HCT116 (cell line): ENCODE measurements at regions not wholly inside any gene's neighbourhood (a gene's known extent, or its start where the extent isn't known, plus 50 kb on each side); places are given as distances from the start of the nearest gene placed in this dataset.

Experiments
- ATAC-seq: fragments of 200-7000 bp; cut with Tn5 transposase; 2 replicates; pipeline ENCODE4 v1.9.1; 2020; ENCODE audit warnings: mild to moderate bottlenecking, moderate library complexity
- BruUV-seq: library from RNA; stranded (reverse); fragments of 400-500 nt; replicated peaks from 2 replicates; lab custom pipeline; 2021; lab: Mats Ljungman, UMichigan
- CTCF ChIA-PET: fragments of 300-600 bp; sonication (Branson Sonifier 250); formaldehyde crosslinking; loops from one replicate; lab custom pipeline; 2021; ENCODE audit warnings: antibody characterized with exemption; lab: Charles Lee
- POLR2A ChIA-PET: fragments of 300-600, 350-600 bp; sonication (Branson Sonifier 250); formaldehyde crosslinking; loops from one replicate; lab custom pipeline; 2021; ENCODE audit warnings: antibody characterized with exemption; lab: Charles Lee
- RAD21 ChIA-PET, 2 experiments: fragments of 300-600 bp; sonication (Branson Sonifier 250); formaldehyde crosslinking; loops; one replicate each; lab custom pipeline; 2023; ENCODE audit warnings: low total read pairs in 2 of 2; ENCODE audit not compliant: uncharacterized antibody in 2 of 2, unreplicated experiment in 2 of 2, low non-redundant PET in 1 of 2; lab: Charles Lee
- DNase-seq: peaks from one replicate; pipeline ENCODE4 v3.0.0-alpha.2; 2010; ENCODE audit warnings: low read depth, low spot score
- H2AFZ ChIP-seq: fragments of 200-600 bp; shearing (Covaris generic), sonication (generic); 2 replicates; pipeline ENCODE4 v1.6.1; 2017; ENCODE audit warnings: low read depth, mixed run types, mixed read lengths, antibody characterized with exemption, low read length; ENCODE audit not compliant: poor library complexity, severe bottlenecking
- H3K27ac ChIP-seq: 2 replicates; pipeline ENCODE4 v1.5.1; 2012; ENCODE audit warnings: low read depth, low read length
- H3K27me3 ChIP-seq: fragments of 200-600 bp; sonication (generic); 2 replicates; pipeline ENCODE4 v1.6.1; 2016; ENCODE audit warnings: mixed run types, low read length, mixed read lengths; ENCODE audit not compliant: insufficient read depth
- H3K36me3 ChIP-seq, 2 experiments: fragments of 200-500 bp in 1 of 2; fragments of 200-600 bp in 1 of 2; sonication (Bioruptor generic) in 1 of 2; sonication (generic) in 1 of 2; 2 replicates each; pipeline versions ENCODE4 v1.5.1 to v1.6.1; 2014 to 2016; ENCODE audit warnings: low read length in 2 of 2, inconsistent platforms in 1 of 2, mixed read lengths in 1 of 2, mixed run types in 1 of 2; ENCODE audit not compliant: insufficient read depth in 2 of 2, control insufficient read depth in 1 of 2
- H3K4me1 ChIP-seq, 2 experiments: fragments of 200-600 bp in 1 of 2; sonication (generic) in 1 of 2; 2 replicates each; pipeline versions ENCODE4 v1.5.1 to v1.6.1; 2012 to 2017; ENCODE audit warnings: low read length in 2 of 2, inconsistent platforms in 1 of 2, mild to moderate bottlenecking in 1 of 2, mixed read lengths in 1 of 2, mixed run types in 1 of 2, moderate library complexity in 1 of 2; ENCODE audit not compliant: insufficient read depth in 2 of 2, control insufficient read depth in 1 of 2
- H3K4me2 ChIP-seq: fragments of 200-600 bp; sonication (generic); 2 replicates; pipeline ENCODE4 v1.6.1; 2017; ENCODE audit warnings: mixed run types, low read length, mixed read lengths
- H3K4me3 ChIP-seq, 2 experiments: fragments of 200-600 bp in 1 of 2; sonication (generic) in 1 of 2; replicated peaks in 1 of 2; 2 replicates each; pipeline ENCODE4 v1.5.1; 2011 to 2016; ENCODE audit warnings: low read length in 2 of 2, control low read depth in 1 of 2, low read depth in 1 of 2, mild to moderate bottlenecking in 1 of 2, mixed read lengths in 1 of 2, mixed run types in 1 of 2
- H3K79me2 ChIP-seq: fragments of 200-600 bp; sonication (generic); 2 replicates; pipeline ENCODE4 v1.6.1; 2017; ENCODE audit warnings: mild to moderate bottlenecking, mixed run types, low read length, moderate library complexity, mixed read lengths; ENCODE audit not compliant: insufficient read depth
- H3K9ac ChIP-seq: fragments of 200-600 bp; sonication (generic); 2 replicates; pipeline ENCODE4 v1.6.1; 2016; ENCODE audit warnings: low read length, mixed read lengths
- H3K9me2 ChIP-seq: fragments of 200-600 bp; sonication (generic), shearing (Covaris generic); 2 replicates; pipeline ENCODE4 v1.6.1; 2017; ENCODE audit warnings: mixed run types, mild to moderate bottlenecking, moderate library complexity; ENCODE audit not compliant: insufficient read depth
- H3K9me3 ChIP-seq, 2 experiments: fragments of 200-500 bp in 1 of 2; fragments of 200-600 bp in 1 of 2; sonication (Bioruptor generic) in 1 of 2; sonication (generic) in 1 of 2; 2 replicates each; pipeline ENCODE4 v1.6.1; 2014 to 2017; ENCODE audit warnings: low read length in 2 of 2, mixed read lengths in 2 of 2, inconsistent platforms in 1 of 2, low read depth in 1 of 2, mild to moderate bottlenecking in 1 of 2, mixed run types in 1 of 2, moderate library complexity in 1 of 2; ENCODE audit not compliant: control insufficient read depth in 1 of 2, insufficient read depth in 1 of 2
- H4K20me1 ChIP-seq: fragments of 200-600 bp; sonication (generic), shearing (Covaris generic); 2 replicates; pipeline ENCODE4 v1.6.1; 2017; ENCODE audit warnings: mixed run types, mild to moderate bottlenecking, moderate library complexity; ENCODE audit not compliant: insufficient read depth
- ATF3 ChIP-seq: IDR thresholded peaks from 2 replicates; pipeline ENCODE4 v1.6.1; 2012
- CBX3 ChIP-seq: IDR thresholded peaks from 2 replicates; pipeline ENCODE4 v1.6.1; 2012; ENCODE audit warnings: low read depth
- CEBPB ChIP-seq: IDR thresholded peaks from 2 replicates; pipeline ENCODE4 v1.6.1; 2012; ENCODE audit warnings: low read depth
- CTCF ChIP-seq, 3 experiments: fragments of 200-600 bp in 1 of 3; sonication (generic) in 1 of 3; IDR thresholded peaks in 2 of 3; conservative IDR thresholded peaks in 1 of 3; 2 replicates each; pipeline ENCODE4 v1.5.1; 2012 to 2017; ENCODE audit warnings: low read depth in 2 of 3, low read length in 2 of 3, antibody characterized with exemption in 1 of 3, borderline replicate concordance in 1 of 3, control low read depth in 1 of 3, mild to moderate bottlenecking in 1 of 3, mixed read lengths in 1 of 3, mixed run types in 1 of 3, moderate library complexity in 1 of 3; ENCODE audit not compliant: insufficient read depth in 1 of 3
- ELF1 ChIP-seq: IDR thresholded peaks from 2 replicates; pipeline ENCODE4 v1.6.1; 2012; ENCODE audit warnings: low read depth, borderline replicate concordance
- EZH2 ChIP-seq: fragments of 200-600 bp; sonication (generic); IDR thresholded peaks from 2 replicates; pipeline ENCODE4 v1.6.1; 2017; ENCODE audit warnings: antibody characterized with exemption, mixed run types
- EZH2phosphoT487 ChIP-seq: fragments of 200-600 bp; IDR thresholded peaks from 2 replicates; pipeline ENCODE4 v1.6.1; 2018; ENCODE audit warnings: antibody characterized with exemption, borderline replicate concordance
- FOSL1 ChIP-seq: IDR thresholded peaks from 2 replicates; pipeline ENCODE4 v1.6.1; 2012; ENCODE audit warnings: low read depth
- MAX ChIP-seq: IDR thresholded peaks from 2 replicates; pipeline ENCODE4 v1.6.1; 2012
- POLR2A ChIP-seq: IDR thresholded peaks from 2 replicates; pipeline ENCODE4 v1.7.0; 2011; ENCODE audit warnings: borderline replicate concordance; ENCODE audit not compliant: insufficient read depth, insufficient read length; ENCODE audit errors: extremely low read depth
- POLR2AphosphoS5 ChIP-seq: IDR thresholded peaks from 2 replicates; pipeline ENCODE4 v1.6.1; 2011; ENCODE audit warnings: mild to moderate bottlenecking, low read depth, low read length, moderate library complexity
- RAD21 ChIP-seq: IDR thresholded peaks from 2 replicates; pipeline ENCODE4 v1.6.1; 2012; ENCODE audit warnings: low read depth, mild to moderate bottlenecking
- REST ChIP-seq: IDR thresholded peaks from 2 replicates; pipeline ENCODE4 v1.6.1; 2012; ENCODE audit warnings: low read depth
- SIN3A ChIP-seq: IDR thresholded peaks from 2 replicates; pipeline ENCODE4 v1.6.1; 2012; ENCODE audit warnings: low read depth
- SRF ChIP-seq: IDR thresholded peaks from 2 replicates; pipeline ENCODE4 v1.6.1; 2012; ENCODE audit warnings: low read depth
- TCF7L2 ChIP-seq: IDR thresholded peaks from 2 replicates; pipeline ENCODE4 v1.7.0; 2011; ENCODE audit warnings: borderline replicate concordance, inconsistent platforms; ENCODE audit not compliant: insufficient read depth, insufficient read length; ENCODE audit errors: extremely low read depth
- YY1 ChIP-seq: IDR thresholded peaks from 2 replicates; pipeline ENCODE4 v1.6.1; 2011; ENCODE audit warnings: low read length, low read depth, moderate library complexity, mild to moderate bottlenecking; ENCODE audit not compliant: insufficient replicate concordance; ENCODE audit errors: extremely low read depth
- ZBTB33 ChIP-seq: IDR thresholded peaks from 2 replicates; pipeline ENCODE4 v1.6.1; 2011; ENCODE audit warnings: mild to moderate bottlenecking, low read length, moderate library complexity; ENCODE audit not compliant: insufficient replicate concordance; ENCODE audit errors: extremely low read depth
- ZFX ChIP-seq: fragments of 450-650 bp; IDR thresholded peaks from 2 replicates; pipeline ENCODE4 v1.6.1; 2017
- ZNF274 ChIP-seq: fragments of 200-500 bp; sonication (Bioruptor generic); IDR thresholded peaks from 2 replicates; pipeline ENCODE4 v1.6.1; 2014; ENCODE audit warnings: mild to moderate bottlenecking, low read depth, low read length, inconsistent platforms
- intact Hi-C: fragments of 100-400 bp; cut with micrococcal nuclease; formaldehyde crosslinking; loops from 2 replicates; pipeline ENCODE4 v1.10.0; 2022

GRCh38 chr13:40205771-40206240, 460.6 kb downstream of the FOXO1 start:
- no peaks in the 10 kb centered on the region for H3K79me2 ChIP-seq
- intact Hi-C loops: no loop called here
- BruUV-seq: no TSS peak
- no peak overlapping the region for H3K9ac ChIP-seq
- no peaks in the 10 kb centered on the region for H4K20me1 ChIP-seq
- H3K27ac ChIP-seq: no peak overlapping the region
- no peaks in the 10 kb centered on the region for H3K36me3 ChIP-seq
- TF ChIP-seq POLR2A (no peak), FOSL1 (no peak), ZFX (no peak), CTCF (IDR thresholded peaks at IDR 0.05 in 2 of 3, conservative IDR thresholded peaks at IDR 0.05 in 1 of 3; ENCODE audit: borderline replicate concordance in 1 of 3, insufficient read depth in 1 of 3, low read depth in 2 of 3, low read length in 2 of 3) (no peak), CEBPB (no peak), YY1 (no peak), ZBTB33 (no peak), RAD21 (no peak), TCF7L2 (no peak), REST (no peak), ZNF274 (no peak), MAX (no peak), POLR2AphosphoS5 (no peak), EZH2 (no peak), EZH2phosphoT487 (no peak), ELF1 (no peak), SIN3A (no peak), CBX3 (no peak), ATF3 (no peak), SRF (no peak)
- TF ChIP-seq, all 23 proteins: peak for 0
- Histone ChIP-seq H3K4me2 (no peak overlapping the region), H2AFZ (no peak overlapping the region), H3K27me3 (no peaks in the 10 kb centered on the region), H3K9me3 (no peaks in the 10 kb centered on the region), H3K9me2 (no peaks in the 10 kb centered on the region), H3K4me3 (no peak overlapping the region), H3K4me1 (no peaks in the 10 kb centered on the region)
- CTCF ChIA-PET: no interaction called here
- RAD21 ChIA-PET: no interaction called here
- POLR2A ChIA-PET: no interaction called here
- ATAC-seq (no peak), DNase-seq (no peak)
